ENCODE measurements at regions not wholly inside any gene's neighbourhood (a gene's known extent, or its start where the extent isn't known, plus 50 kb on each side); places are given as distances from the start of the nearest gene placed in this dataset.
"Not testable (repeated sequence)": the region's sequence is repeated elsewhere in the genome, so short reads cannot be mapped to it uniquely, and the experiment has no call there.

- DNase-seq (ENCODE audit: low spot score): no peak
Observed at GRCh38 chr14:29982171-29982570, 54.5 kb upstream of the PRKD1 start.

- no peak for DNase-seq (ENCODE audit: low spot score)
Observed at GRCh38 chr14:29982993-29983392, 55.3 kb upstream of the PRKD1 start.

- not testable (repeated sequence) for DNase-seq (ENCODE audit: low spot score)
Observed at GRCh38 chr14:29990344-29990857, 62.8 kb upstream of the PRKD1 start.

GRCh38 chr14:29990993-29991392, 63.3 kb upstream of the PRKD1 start:
- no peak for DNase-seq (ENCODE audit: low spot score)

GRCh38 chr14:29993143-29993542, 65.5 kb upstream of the PRKD1 start:
- no peak for DNase-seq (ENCODE audit: low spot score)

GRCh38 chr14:29999013-29999539, 71.4 kb upstream of the PRKD1 start:
- DNase-seq (ENCODE audit: low spot score): no peak

- DNase-seq (ENCODE audit: low spot score): no peak
Observed at GRCh38 chr14:30002859-30003258, 75.2 kb upstream of the PRKD1 start.

GRCh38 chr14:30005114-30005808, 77.6 kb upstream of the PRKD1 start:
- DNase-seq (ENCODE audit: low spot score): peak; percentile 33

- no peak for DNase-seq (ENCODE audit: low spot score)
Observed at GRCh38 chr14:30006695-30007094, 79.0 kb upstream of the PRKD1 start.

- DNase-seq (ENCODE audit: low spot score): no peak
Observed at GRCh38 chr14:30015489-30015888, 87.8 kb upstream of the PRKD1 start.

- no peak for DNase-seq (ENCODE audit: low spot score)
Observed at GRCh38 chr14:30016002-30016401, 88.4 kb upstream of the PRKD1 start.

- no peak for DNase-seq (ENCODE audit: low spot score)
Observed at GRCh38 chr14:30017370-30017993, 89.8 kb upstream of the PRKD1 start.

GRCh38 chr14:30020271-30020670, 92.6 kb upstream of the PRKD1 start:
- no peak for DNase-seq (ENCODE audit: low spot score)

- DNase-seq (ENCODE audit: low spot score): no peak
Observed at GRCh38 chr14:30020687-30021086, 93.0 kb upstream of the PRKD1 start.

GRCh38 chr14:30023350-30023749, 95.7 kb upstream of the PRKD1 start:
- not testable (repeated sequence) for DNase-seq (ENCODE audit: low spot score)

GRCh38 chr14:30034152-30034551, 106.5 kb upstream of the PRKD1 start:
- DNase-seq (ENCODE audit: low spot score): no peak

- no peak for DNase-seq (ENCODE audit: low spot score)
Observed at GRCh38 chr14:30035361-30035760, 107.7 kb upstream of the PRKD1 start.

GRCh38 chr14:30045720-30046119, 118.1 kb upstream of the PRKD1 start:
- no peak for DNase-seq (ENCODE audit: low spot score)

GRCh38 chr14:30053103-30053502, 125.5 kb upstream of the PRKD1 start:
- DNase-seq (ENCODE audit: low spot score): no peak

GRCh38 chr14:30054201-30054600, 126.6 kb upstream of the PRKD1 start:
- DNase-seq (ENCODE audit: low spot score): no peak

GRCh38 chr14:30058401-30058800, 130.8 kb upstream of the PRKD1 start:
- no peak for DNase-seq (ENCODE audit: low spot score)

- no peak for DNase-seq (ENCODE audit: low spot score)
Observed at GRCh38 chr14:30063746-30064145, 136.1 kb upstream of the PRKD1 start.

GRCh38 chr14:30064454-30064853, 136.8 kb upstream of the PRKD1 start:
- no peak for DNase-seq (ENCODE audit: low spot score)
